Endodermal cell (in vitro differentiated cells): ENCODE measurements at regions not wholly inside any gene's neighbourhood (a gene's known extent, or its start where the extent isn't known, plus 50 kb on each side); places are given as distances from the start of the nearest gene placed in this dataset.

ENCODE experiments used
- DNase-seq: peaks from one replicate; pipeline ENCODE4 v3.0.0-alpha.2; 2017
- H3K27ac ChIP-seq: 2 replicates; pipeline ENCODE4 v1.5.1; 2013; ENCODE audit warnings: mild to moderate bottlenecking, low read depth, low read length, moderate library complexity
- H3K27me3 ChIP-seq: 2 replicates; pipeline ENCODE4 v1.6.1; 2013; ENCODE audit warnings: mild to moderate bottlenecking, low read length, moderate library complexity; ENCODE audit not compliant: insufficient read depth, control insufficient read depth, poor library complexity, severe bottlenecking
- H3K36me3 ChIP-seq: 2 replicates; pipeline ENCODE4 v1.7.0; 2013; ENCODE audit warnings: mild to moderate bottlenecking, low read length, moderate library complexity; ENCODE audit not compliant: control insufficient read depth, insufficient read depth
- H3K4me1 ChIP-seq: one replicate; pipeline ENCODE4 v1.7.0; 2013; ENCODE audit warnings: low read length; ENCODE audit not compliant: control insufficient read depth, insufficient read depth
- H3K4me3 ChIP-seq: 2 replicates; pipeline ENCODE4 v1.5.1; 2013; ENCODE audit warnings: mild to moderate bottlenecking, low read length, moderate library complexity
- H3K9ac ChIP-seq: 2 replicates; pipeline ENCODE4 v1.6.1; 2013; ENCODE audit warnings: mild to moderate bottlenecking, low read length, moderate library complexity; ENCODE audit not compliant: poor library complexity, severe bottlenecking; ENCODE audit errors: extremely low read depth
- H3K9me3 ChIP-seq: 2 replicates; pipeline ENCODE4 v1.6.1; 2013; ENCODE audit warnings: mild to moderate bottlenecking, low read length, moderate library complexity; ENCODE audit not compliant: control insufficient read depth
- H3K27ac Mint-ChIP-seq: 2 replicates; pipeline ENCODE4 v1.8.0; 2020; ENCODE audit warnings: mixed read lengths
- H3K27me3 Mint-ChIP-seq: 2 replicates; pipeline ENCODE4 v1.8.0; 2021; ENCODE audit warnings: mild to moderate bottlenecking, mixed read lengths; ENCODE audit not compliant: insufficient read depth
- H3K36me3 Mint-ChIP-seq: 2 replicates; pipeline ENCODE4 v1.8.0; 2020; ENCODE audit warnings: low read depth, mixed read lengths
- H3K4me1 Mint-ChIP-seq: 2 replicates; pipeline ENCODE4 v1.8.0; 2020; ENCODE audit warnings: mixed read lengths
- H3K4me3 Mint-ChIP-seq: 2 replicates; pipeline ENCODE4 v1.8.0; 2020; ENCODE audit warnings: mild to moderate bottlenecking, moderate library complexity, mixed read lengths
- H3K9me3 Mint-ChIP-seq: 2 replicates; pipeline ENCODE4 v1.8.0; 2020; ENCODE audit warnings: mild to moderate bottlenecking, mixed read lengths
- WGBS, 2 experiments: methylation state at CpG; one replicate each; pipeline versions ENCODE4 v1.1.5 to v1.1.7; 2013; ENCODE audit warnings: missing lambda C conversion rate in 2 of 2, mixed read lengths in 1 of 2; ENCODE audit not compliant: insufficient coverage in 1 of 2, insufficient read length in 1 of 2; 5-methylcytosine and 5-hydroxymethylcytosine counted together
- TF ChIP-seq, protein P1 (sequence below): fragments of 200-600 bp; sonication (generic); conservative IDR thresholded peaks from 2 replicates; pipeline ENCODE4 v1.5.0; 2021; ENCODE audit warnings: antibody characterized with exemption, mild to moderate bottlenecking

DNA sequence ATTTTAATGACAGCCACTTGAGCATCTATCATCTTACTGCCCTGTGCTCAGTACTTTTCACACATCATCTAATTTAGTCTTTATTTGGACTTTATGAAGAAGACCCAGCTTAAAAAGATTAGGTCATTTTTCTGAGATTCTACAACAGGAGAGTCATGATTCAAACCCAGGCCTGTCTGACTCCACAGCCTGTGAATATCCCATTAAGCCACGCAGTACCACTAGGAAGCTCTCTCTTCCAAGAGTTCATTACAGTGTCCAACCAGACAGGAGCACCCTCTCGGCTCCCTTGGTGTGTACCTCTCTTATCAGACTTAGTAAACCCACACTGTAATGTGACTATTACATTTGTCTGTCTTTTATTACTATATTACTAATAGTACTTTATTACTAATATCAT is 332.8 kb downstream of the DHX15 start:
- H3K36me3 Mint-ChIP-seq, result no peaks in the 10 kb centered on the region
- TF ChIP-seq, protein P1, sequence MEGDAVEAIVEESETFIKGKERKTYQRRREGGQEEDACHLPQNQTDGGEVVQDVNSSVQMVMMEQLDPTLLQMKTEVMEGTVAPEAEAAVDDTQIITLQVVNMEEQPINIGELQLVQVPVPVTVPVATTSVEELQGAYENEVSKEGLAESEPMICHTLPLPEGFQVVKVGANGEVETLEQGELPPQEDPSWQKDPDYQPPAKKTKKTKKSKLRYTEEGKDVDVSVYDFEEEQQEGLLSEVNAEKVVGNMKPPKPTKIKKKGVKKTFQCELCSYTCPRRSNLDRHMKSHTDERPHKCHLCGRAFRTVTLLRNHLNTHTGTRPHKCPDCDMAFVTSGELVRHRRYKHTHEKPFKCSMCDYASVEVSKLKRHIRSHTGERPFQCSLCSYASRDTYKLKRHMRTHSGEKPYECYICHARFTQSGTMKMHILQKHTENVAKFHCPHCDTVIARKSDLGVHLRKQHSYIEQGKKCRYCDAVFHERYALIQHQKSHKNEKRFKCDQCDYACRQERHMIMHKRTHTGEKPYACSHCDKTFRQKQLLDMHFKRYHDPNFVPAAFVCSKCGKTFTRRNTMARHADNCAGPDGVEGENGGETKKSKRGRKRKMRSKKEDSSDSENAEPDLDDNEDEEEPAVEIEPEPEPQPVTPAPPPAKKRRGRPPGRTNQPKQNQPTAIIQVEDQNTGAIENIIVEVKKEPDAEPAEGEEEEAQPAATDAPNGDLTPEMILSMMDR, result no peak

DNA sequence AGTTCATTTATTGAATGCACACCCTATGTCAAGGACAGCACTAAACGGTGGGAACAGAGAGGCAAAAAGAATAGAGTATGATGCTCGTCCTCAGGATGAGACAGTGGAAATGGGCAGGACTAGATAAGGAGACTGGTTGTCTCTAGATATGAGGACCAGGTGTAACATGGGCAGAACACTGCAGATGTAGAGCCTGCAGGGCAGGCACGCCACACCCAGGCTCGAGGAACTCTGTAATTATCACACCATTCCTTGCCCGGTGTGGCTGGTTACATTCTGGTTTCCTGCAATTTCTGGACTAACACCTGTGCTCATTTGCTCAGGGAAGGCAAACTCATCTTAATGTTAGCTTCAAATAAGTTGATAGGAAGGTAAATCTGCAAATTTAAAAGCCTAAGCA is 334.4 kb downstream of the DHX15 start:
- Mint-ChIP-seq H3K27me3 (peaks cover 2% of the 10 kb centered on the region), H3K9me3 (no peaks in the 10 kb centered on the region), H3K4me1 (peaks cover 20% of the 10 kb centered on the region), H3K27ac (no peak overlapping the region), H3K4me3 (no peak overlapping the region), H3K36me3 (no peaks in the 10 kb centered on the region)
- Histone ChIP-seq H3K27me3 (peaks cover 7% of the 10 kb centered on the region), H3K9me3 (no peaks in the 10 kb centered on the region), H3K27ac (no peak overlapping the region), H3K4me1 (peaks cover 4% of the 10 kb centered on the region), H3K9ac (no peak overlapping the region), H3K36me3 (no peaks in the 10 kb centered on the region), H3K4me3 (no peak overlapping the region)
- TF ChIP-seq, protein P1, result no peak
- 86 to 93% methylated on average over 3 to 5 of the region's 5 CpGs for WGBS, 2 experiments
- DNase-seq, result no peak

More for the DNA sequence above, 332.8 kb downstream of the DHX15 start:
- peaks cover 7% of the 10 kb centered on the region for H3K27me3 ChIP-seq
- H3K4me1 ChIP-seq, result peaks cover 5% of the 10 kb centered on the region
- 89 to 100% methylated on average over 1 to 2 of the region's 2 CpGs for WGBS, 2 experiments
- Mint-ChIP-seq H3K4me1 (peaks cover 34% of the 10 kb centered on the region), H3K27ac (no peak overlapping the region), H3K4me3 (no peak overlapping the region), H3K9me3 (no peaks in the 10 kb centered on the region), H3K27me3 (peaks cover 2% of the 10 kb centered on the region)
- no peaks in the 10 kb centered on the region for H3K9me3 ChIP-seq
- H3K9ac ChIP-seq, result no peak overlapping the region
- no peak overlapping the region for H3K27ac ChIP-seq
- DNase-seq, result no peak
- H3K4me3 ChIP-seq, result no peak overlapping the region
- H3K36me3 ChIP-seq, result no peaks in the 10 kb centered on the region

DNA sequence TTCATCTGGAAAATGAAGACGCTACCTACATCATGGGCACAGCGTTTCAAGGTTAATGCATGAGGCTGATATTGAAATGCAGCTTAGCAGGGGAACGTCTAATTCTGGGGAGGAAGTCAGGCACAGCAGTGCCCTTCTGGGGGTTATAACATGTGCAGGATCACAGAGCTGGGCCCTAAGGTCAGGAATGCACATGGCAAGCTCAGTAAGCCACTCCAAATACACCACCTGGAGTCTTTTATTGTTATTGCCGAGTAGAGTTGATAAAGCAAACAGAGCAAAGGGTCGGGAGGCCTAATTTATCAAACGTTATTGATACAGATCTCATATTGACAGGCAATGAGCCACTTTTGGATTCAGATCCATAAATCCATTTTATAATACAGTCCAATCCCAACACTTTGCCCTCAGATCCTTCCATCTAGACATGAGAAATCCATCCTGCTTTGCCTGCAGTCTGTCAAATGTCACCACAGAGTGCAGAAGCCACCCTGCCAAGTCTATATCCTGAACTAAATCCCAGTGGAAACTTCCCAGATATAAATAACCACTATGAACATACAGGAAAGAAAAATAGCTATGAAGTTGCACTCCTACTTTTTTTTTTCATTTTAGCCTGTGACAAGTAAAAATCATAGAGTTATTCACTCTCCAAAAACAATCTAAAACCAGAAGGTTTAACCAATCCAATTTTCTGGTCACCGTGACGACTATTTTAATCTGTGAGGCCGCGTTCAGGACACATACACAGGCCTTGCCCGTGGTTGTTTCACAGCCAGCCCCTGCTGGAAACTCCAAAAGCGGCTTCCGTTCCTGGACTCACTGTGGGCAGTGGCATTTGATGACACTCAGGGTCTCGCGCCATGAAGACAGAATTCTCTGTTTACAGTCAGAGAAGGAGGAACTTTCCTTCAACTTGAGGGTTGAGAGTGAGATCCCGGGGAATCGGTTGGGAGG is 335.4 kb downstream of the DHX15 start:
- Histone ChIP-seq H3K4me3 (no peak overlapping the region), H3K4me1 (peaks cover 4% of the 10 kb centered on the region), H3K9ac (no peak overlapping the region), H3K27ac (no peak overlapping the region), H3K27me3 (peaks cover 7% of the 10 kb centered on the region), H3K36me3 (no peaks in the 10 kb centered on the region), H3K9me3 (no peaks in the 10 kb centered on the region)
- Mint-ChIP-seq H3K9me3 (no peaks in the 10 kb centered on the region), H3K27me3 (no peaks in the 10 kb centered on the region), H3K4me1 (peaks cover 16% of the 10 kb centered on the region), H3K36me3 (no peaks in the 10 kb centered on the region), H3K27ac (no peak overlapping the region), H3K4me3 (no peak overlapping the region)
- peak; percentile 20 for DNase-seq
- 87 to 91% methylated on average over 16 to 17 of the region's 17 CpGs for WGBS, 2 experiments
- TF ChIP-seq, protein P1, result peak; percentile 36
